IMR-90 (cell line): ENCODE measurements at regions not wholly inside any gene's neighbourhood (a gene's known extent, or its start where the extent isn't known, plus 50 kb on each side); places are given as distances from the start of the nearest gene placed in this dataset.

ENCODE experiments used
- ATAC-seq: fragments of 200-7000 bp; cut with Tn5 transposase; 2 replicates; pipeline ENCODE4 v1.9.1; 2020; ENCODE audit warnings: low read depth, mild to moderate bottlenecking, moderate library complexity
- BruUV-seq: library from RNA; stranded (reverse); fragments of 400-500 nt; replicated peaks from 2 replicates; lab custom pipeline; 2021; lab: Mats Ljungman, UMichigan
- CTCF ChIA-PET: fragments of 300-600 bp; formaldehyde crosslinking; extraction: SDS; loops from one replicate; lab custom pipeline; 2021; ENCODE audit warnings: antibody characterized with exemption; lab: Yijun Ruan, JAX
- POLR2A ChIA-PET: fragments of 300-600 bp; sonication (Branson Sonifier 250); formaldehyde crosslinking; loops from one replicate; lab custom pipeline; 2022; ENCODE audit warnings: antibody characterized with exemption; ENCODE audit not compliant: unreplicated experiment; lab: Charles Lee
- DNase-seq: peaks from one replicate; pipeline ENCODE4 v3.0.0; 2013
- H2AFZ ChIP-seq: replicated peaks from 2 replicates; pipeline ENCODE3; 2013; ENCODE audit warnings: low read length, mild to moderate bottlenecking; ENCODE audit not compliant: poor library complexity
- H2AK5ac ChIP-seq: 2 replicates; pipeline ENCODE4 v1.6.1; 2013; ENCODE audit warnings: low read depth, low read length, inconsistent platforms
- H2AK9ac ChIP-seq: replicated peaks from 2 replicates; pipeline ENCODE3; 2013; ENCODE audit warnings: mild to moderate bottlenecking, low read depth, low read length, moderate library complexity; ENCODE audit not compliant: poor library complexity
- H2BK120ac ChIP-seq: 2 replicates; pipeline ENCODE4 v1.6.1; 2013; ENCODE audit warnings: low read depth, low read length, inconsistent platforms
- H2BK15ac ChIP-seq: 3 replicates; pipeline ENCODE4 v1.6.1; 2013; ENCODE audit warnings: low read depth, low read length, inconsistent platforms
- H2BK20ac ChIP-seq: 2 replicates; pipeline ENCODE4 v1.6.1; 2013; ENCODE audit warnings: low read depth, mild to moderate bottlenecking, inconsistent platforms, low read length, moderate library complexity
- H2BK5ac ChIP-seq: 2 replicates; pipeline ENCODE4 v1.6.1; 2013; ENCODE audit warnings: mild to moderate bottlenecking, low read depth, low read length, inconsistent platforms; ENCODE audit not compliant: poor library complexity, severe bottlenecking
- H3K14ac ChIP-seq: replicated peaks from 2 replicates; pipeline ENCODE4 v1.6.1; 2013; ENCODE audit warnings: low read depth, low read length, inconsistent platforms
- H3K18ac ChIP-seq: 2 replicates; pipeline ENCODE4 v1.6.1; 2013; ENCODE audit warnings: low read depth, low read length, control low read depth
- H3K23ac ChIP-seq: 2 replicates; pipeline ENCODE4 v1.6.1; 2013; ENCODE audit warnings: low read depth, low read length, inconsistent platforms
- H3K27ac ChIP-seq: 2 replicates; pipeline ENCODE4 v1.5.1; 2013; ENCODE audit warnings: mild to moderate bottlenecking, control low read depth, low read length; ENCODE audit not compliant: insufficient read depth
- H3K27me3 ChIP-seq: 2 replicates; pipeline ENCODE4 v1.6.1; 2013; ENCODE audit warnings: low read length; ENCODE audit not compliant: control insufficient read depth, insufficient read depth
- H3K36me3 ChIP-seq: 2 replicates; pipeline ENCODE4 v1.6.1; 2013; ENCODE audit warnings: low read length, mixed read lengths; ENCODE audit not compliant: control insufficient read depth, insufficient read depth
- H3K4ac ChIP-seq: 2 replicates; pipeline ENCODE4 v1.6.1; 2013; ENCODE audit warnings: low read depth, low read length, inconsistent platforms
- H3K4me1 ChIP-seq: 2 replicates; pipeline ENCODE4 v1.6.1; 2013; ENCODE audit warnings: low read length, mixed read lengths; ENCODE audit not compliant: control insufficient read depth, insufficient read depth
- H3K4me2 ChIP-seq: 2 replicates; pipeline ENCODE4 v1.6.1; 2013; ENCODE audit warnings: low read depth, mild to moderate bottlenecking, control low read depth, low read length, moderate library complexity
- H3K4me3 ChIP-seq: 2 replicates; pipeline ENCODE4 v1.5.1; 2013; ENCODE audit warnings: low read depth, mild to moderate bottlenecking, control low read depth, low read length, moderate library complexity; ENCODE audit not compliant: insufficient read depth
- H3K56ac ChIP-seq: 2 replicates; pipeline ENCODE4 v1.6.1; 2013; ENCODE audit warnings: low read length, inconsistent platforms; ENCODE audit not compliant: insufficient read depth; ENCODE audit errors: extremely low read depth
- H3K79me1 ChIP-seq, 2 experiments: 2 replicates each; pipeline ENCODE4 v1.6.1; 2013; ENCODE audit warnings: low read length in 2 of 2, inconsistent platforms in 1 of 2, low read depth in 1 of 2
- H3K9ac ChIP-seq: 2 replicates; pipeline ENCODE4 v1.6.1; 2013; ENCODE audit warnings: low read depth, low read length, control low read depth
- H3K9me1 ChIP-seq: 2 replicates; pipeline ENCODE4 v1.6.1; 2013; ENCODE audit warnings: low read length, inconsistent platforms; ENCODE audit not compliant: insufficient read depth
- H3K9me3 ChIP-seq: 2 replicates; pipeline ENCODE4 v1.6.1; 2013; ENCODE audit warnings: low read length; ENCODE audit not compliant: control insufficient read depth, insufficient read depth
- H4K20me1 ChIP-seq: 2 replicates; pipeline ENCODE4 v1.6.1; 2013; ENCODE audit warnings: low read length, inconsistent platforms; ENCODE audit not compliant: insufficient read depth
- H4K5ac ChIP-seq: 2 replicates; pipeline ENCODE4 v1.6.1; 2013; ENCODE audit warnings: mild to moderate bottlenecking, low read depth, low read length, control low read depth
- H4K8ac ChIP-seq, 2 experiments: 2 replicates each; pipeline ENCODE4 v1.6.1; 2013; ENCODE audit warnings: low read depth in 2 of 2, low read length in 2 of 2, control low read depth in 1 of 2, inconsistent platforms in 1 of 2
- H4K91ac ChIP-seq: 2 replicates; pipeline ENCODE4 v1.6.1; 2013; ENCODE audit warnings: low read depth, low read length, inconsistent platforms; ENCODE audit not compliant: insufficient read depth
- BHLHE40 ChIP-seq: fragments of 150-350 bp; IDR thresholded peaks from 2 replicates; pipeline ENCODE4 v1.6.1; 2016; ENCODE audit warnings: mild to moderate bottlenecking, low read depth, low read length
- CEBPB ChIP-seq: IDR thresholded peaks from 2 replicates; pipeline ENCODE4 v1.6.1; 2012; ENCODE audit warnings: low read depth, low read length, improper control_type of control experiment
- CHD1 ChIP-seq: IDR thresholded peaks from 2 replicates; pipeline ENCODE4 v1.6.1; 2012; ENCODE audit warnings: low read depth, low read length, improper control_type of control experiment
- CTCF ChIP-seq: conservative IDR thresholded peaks from 2 replicates; pipeline ENCODE4 v1.5.1; 2012; ENCODE audit warnings: mild to moderate bottlenecking, low read depth, low read length, improper control_type of control experiment
- ELK1 ChIP-seq: fragments of 150-350 bp; IDR thresholded peaks from 2 replicates; pipeline ENCODE4 v1.6.1; 2016; ENCODE audit warnings: low read depth, mild to moderate bottlenecking, low read length, moderate library complexity, borderline replicate concordance
- FOS ChIP-seq: fragments of 150-350 bp; IDR thresholded peaks from 2 replicates; pipeline ENCODE4 v1.6.1; 2016; ENCODE audit warnings: low read depth, low read length
- MAFK ChIP-seq: IDR thresholded peaks from 2 replicates; pipeline ENCODE4 v1.6.1; 2012; ENCODE audit warnings: low read depth, low read length, improper control_type of control experiment
- MAZ ChIP-seq: IDR thresholded peaks from 2 replicates; pipeline ENCODE4 v1.6.1; 2012; ENCODE audit warnings: low read depth, mild to moderate bottlenecking, low read length, improper control_type of control experiment, moderate library complexity, borderline replicate concordance
- MXI1 ChIP-seq: IDR thresholded peaks from 2 replicates; pipeline ENCODE4 v1.6.1; 2012; ENCODE audit warnings: low read depth, mild to moderate bottlenecking, low read length, moderate library complexity, borderline replicate concordance
- NFE2L2 ChIP-seq: fragments of 150-350 bp; IDR thresholded peaks from 2 replicates; pipeline ENCODE4 v1.6.1; 2016; ENCODE audit warnings: low read depth, mild to moderate bottlenecking, low read length
- POLR2A ChIP-seq: IDR thresholded peaks from 2 replicates; pipeline ENCODE4 v1.6.1; 2012; ENCODE audit warnings: mild to moderate bottlenecking, low read depth, low read length
- RAD21 ChIP-seq: IDR thresholded peaks from 2 replicates; pipeline ENCODE4 v1.6.1; 2012; ENCODE audit warnings: low read length, improper control_type of control experiment
- RCOR1 ChIP-seq: IDR thresholded peaks from 2 replicates; pipeline ENCODE4 v1.6.1; 2012; ENCODE audit warnings: mild to moderate bottlenecking, low read length, improper control_type of control experiment; ENCODE audit not compliant: insufficient replicate concordance
- RFX5 ChIP-seq: IDR thresholded peaks from 2 replicates; pipeline ENCODE4 v1.8.0; 2012; ENCODE audit warnings: low read depth, mild to moderate bottlenecking, low read length, moderate library complexity
- WGBS, 2 experiments: methylation state at CpG; one replicate each; pipeline versions ENCODE4 v1.1.5 to v1.1.7; 2013; ENCODE audit warnings: missing lambda C conversion rate in 2 of 2; ENCODE audit not compliant: insufficient read length in 1 of 2; ENCODE audit errors: extremely low coverage in 2 of 2; 5-methylcytosine and 5-hydroxymethylcytosine counted together
- dilution Hi-C: fragments of 300-500 bp; cut with HindIII; formaldehyde crosslinking; loops from one replicate; pipeline ENCODE4 v1.14.3; 2018; ENCODE audit warnings: low sequenced_read_pairs; ENCODE audit not compliant: unreplicated experiment
- in situ Hi-C: fragments of 300-500 bp; cut with MboI; formaldehyde crosslinking; loops from 3 replicates; pipeline ENCODE4 v1.14.3; 2019; ENCODE audit warnings: low sequenced_read_pairs, inconsistent platforms, mixed read lengths
- intact Hi-C: fragments of 100-400 bp; cut with micrococcal nuclease; formaldehyde crosslinking; loops from 2 replicates; pipeline ENCODE4 v1.10.0; 2022
- TF ChIP-seq, protein P1 (sequence below): fragments of 150-350 bp; IDR thresholded peaks from 2 replicates; pipeline ENCODE4 v1.6.1; 2017; ENCODE audit warnings: mild to moderate bottlenecking, antibody characterized with exemption, low read length, low read depth

DNA sequence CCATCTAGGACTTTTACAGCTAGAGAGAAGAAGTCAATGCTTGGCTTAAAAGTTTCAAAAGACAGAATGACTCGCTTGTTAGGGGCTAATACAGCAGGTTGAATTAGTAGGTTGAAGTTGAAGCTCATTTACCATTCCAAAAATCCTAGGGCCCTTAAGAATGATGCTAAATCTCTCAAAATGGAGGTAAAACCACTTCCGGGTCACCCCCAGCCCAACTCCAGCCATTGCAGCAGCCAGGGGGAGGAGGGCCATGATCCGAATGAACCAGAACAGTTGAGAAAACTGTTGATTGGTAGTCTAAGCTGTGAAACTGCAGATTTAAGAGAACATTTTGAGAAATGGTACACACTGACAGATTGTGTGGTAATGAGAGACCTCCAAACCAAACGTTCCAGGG lies 245.4 kb downstream of the HNRNPD start:
- Histone ChIP-seq H3K56ac (no peak overlapping the region), H3K9ac (no peak overlapping the region), H2BK5ac (no peak overlapping the region), H3K9me1 (no peaks in the 10 kb centered on the region), H3K14ac (no peak overlapping the region), H3K79me1 (no peaks in the 10 kb centered on the region), H2BK20ac (no peak overlapping the region), H3K27me3 (no peaks in the 10 kb centered on the region), H2AFZ (no peak overlapping the region), H3K18ac (no peak overlapping the region), H3K27ac (no peak overlapping the region), H2AK5ac (no peak overlapping the region), H3K4me3 (no peak overlapping the region), H4K8ac (no peak overlapping the region), H4K5ac (no peak overlapping the region), H3K4ac (no peak overlapping the region), H4K20me1 (no peaks in the 10 kb centered on the region), H4K91ac (no peak overlapping the region), H3K4me1 (no peaks in the 10 kb centered on the region), H2AK9ac (no peak overlapping the region), H3K9me3 (no peaks in the 10 kb centered on the region), H2BK15ac (no peak overlapping the region), H2BK120ac (no peak overlapping the region), H3K4me2 (no peak overlapping the region), H3K23ac (no peak overlapping the region), H3K36me3 (no peaks in the 10 kb centered on the region)
- DNase-seq (no peak), ATAC-seq (no peak)
- intact Hi-C loops (no loop called here), in situ Hi-C loops (no loop called here), dilution Hi-C loops (no loop called here)
- no peak for TF ChIP-seq BHLHE40
- TF ChIP-seq CEBPB: no peak
- no peak for TF ChIP-seq NFE2L2
- TF ChIP-seq, protein P1, sequence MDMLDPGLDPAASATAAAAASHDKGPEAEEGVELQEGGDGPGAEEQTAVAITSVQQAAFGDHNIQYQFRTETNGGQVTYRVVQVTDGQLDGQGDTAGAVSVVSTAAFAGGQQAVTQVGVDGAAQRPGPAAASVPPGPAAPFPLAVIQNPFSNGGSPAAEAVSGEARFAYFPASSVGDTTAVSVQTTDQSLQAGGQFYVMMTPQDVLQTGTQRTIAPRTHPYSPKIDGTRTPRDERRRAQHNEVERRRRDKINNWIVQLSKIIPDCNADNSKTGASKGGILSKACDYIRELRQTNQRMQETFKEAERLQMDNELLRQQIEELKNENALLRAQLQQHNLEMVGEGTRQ: no peak
- TF ChIP-seq MAZ: no peak
- no peak for TF ChIP-seq POLR2A
- TF ChIP-seq RFX5: no peak
- no peak for TF ChIP-seq RAD21
- no peak for TF ChIP-seq MAFK
- no peak for TF ChIP-seq FOS
- TF ChIP-seq MXI1: no peak
- TF ChIP-seq CTCF: no peak
- no peak for TF ChIP-seq ELK1
- no peak for TF ChIP-seq RCOR1
- TF ChIP-seq CHD1: no peak
- no TSS peak for BruUV-seq
- ChIA-PET CTCF (no interaction called here), POLR2A (no interaction called here)
- WGBS, 2 experiments: 20% methylated on average over 1 of the region's 4 CpGs; no CpG with 5 or more reads in 1 of the 2 experiments
